ENCODE measurements at regions not wholly inside any gene's neighbourhood (a gene's known extent, or its start where the extent isn't known, plus 50 kb on each side); places are given as distances from the start of the nearest gene placed in this dataset.

- Histone ChIP-seq H3K27ac (ENCODE audit: low read depth, low read length) (no peak overlapping the region), H3K9me3 (ENCODE audit: control insufficient read depth, insufficient read depth, low read length) (peaks cover 89% of the 10 kb centered on the region), H3K4me3 (ENCODE audit: low read depth, low read length) (no peak overlapping the region), H3K27me3 (ENCODE audit: control insufficient read depth, insufficient read depth, low read length) (no peaks in the 10 kb centered on the region)
- DNase-seq (ENCODE audit: low read depth, low spot score): no peak
- TF ChIP-seq CTCF (IDR thresholded peaks at IDR 0.05; ENCODE audit: low read depth, low read length): no peak
- POLR2A ChIA-PET: no interaction called here
- CTCF ChIA-PET: no interaction called here
These were observed 203.2 kb upstream of the PPP2R2D start for GRCh38 chr10:131697476-131698128.

GRCh38 chr10:131698232-131698631 is 202.6 kb upstream of the PPP2R2D start:
- Histone ChIP-seq H3K27ac (ENCODE audit: low read depth, low read length) (no peak overlapping the region), H3K27me3 (ENCODE audit: control insufficient read depth, insufficient read depth, low read length) (no peaks in the 10 kb centered on the region), H3K9me3 (ENCODE audit: control insufficient read depth, insufficient read depth, low read length) (peaks cover 89% of the 10 kb centered on the region), H3K4me3 (ENCODE audit: low read depth, low read length) (no peak overlapping the region)
- TF ChIP-seq CTCF (IDR thresholded peaks at IDR 0.05; ENCODE audit: low read depth, low read length): no peak
- POLR2A ChIA-PET: no interaction called here
- CTCF ChIA-PET: no interaction called here
- no peak for DNase-seq (ENCODE audit: low read depth, low spot score)

GRCh38 chr10:131698986-131699385 is 201.8 kb upstream of the PPP2R2D start:
- peaks cover 89% of the 10 kb centered on the region for H3K9me3 ChIP-seq (ENCODE audit: control insufficient read depth, insufficient read depth, low read length)
- POLR2A ChIA-PET: no interaction called here
- H3K4me3 ChIP-seq (ENCODE audit: low read depth, low read length): no peak overlapping the region
- H3K27me3 ChIP-seq (ENCODE audit: control insufficient read depth, insufficient read depth, low read length): no peaks in the 10 kb centered on the region
- no peak overlapping the region for H3K27ac ChIP-seq (ENCODE audit: low read depth, low read length)
- no peak for TF ChIP-seq CTCF (IDR thresholded peaks at IDR 0.05; ENCODE audit: low read depth, low read length)
- no peak for DNase-seq (ENCODE audit: low read depth, low spot score)
- CTCF ChIA-PET: no interaction called here

GRCh38 chr10:131700032-131700431 is 200.8 kb upstream of the PPP2R2D start:
- Histone ChIP-seq H3K27me3 (ENCODE audit: control insufficient read depth, insufficient read depth, low read length) (no peaks in the 10 kb centered on the region), H3K9me3 (ENCODE audit: control insufficient read depth, insufficient read depth, low read length) (peaks cover 81% of the 10 kb centered on the region), H3K4me3 (ENCODE audit: low read depth, low read length) (no peak overlapping the region), H3K27ac (ENCODE audit: low read depth, low read length) (no peak overlapping the region)
- TF ChIP-seq CTCF (IDR thresholded peaks at IDR 0.05; ENCODE audit: low read depth, low read length): no peak
- DNase-seq (ENCODE audit: low read depth, low spot score): no peak
- POLR2A ChIA-PET: no interaction called here
- CTCF ChIA-PET: no interaction called here

GRCh38 chr10:131700506-131700905 is 200.3 kb upstream of the PPP2R2D start:
- Histone ChIP-seq H3K27me3 (ENCODE audit: control insufficient read depth, insufficient read depth, low read length) (no peaks in the 10 kb centered on the region), H3K27ac (ENCODE audit: low read depth, low read length) (no peak overlapping the region), H3K9me3 (ENCODE audit: control insufficient read depth, insufficient read depth, low read length) (peaks cover 76% of the 10 kb centered on the region), H3K4me3 (ENCODE audit: low read depth, low read length) (no peak overlapping the region)
- DNase-seq (ENCODE audit: low read depth, low spot score): no peak
- ChIA-PET CTCF (no interaction called here), POLR2A (no interaction called here)
- no peak for TF ChIP-seq CTCF (IDR thresholded peaks at IDR 0.05; ENCODE audit: low read depth, low read length)
